Thymus (tissue), 11 donors: ENCODE measurements at regions not wholly inside any gene's neighbourhood (a gene's known extent, or its start where the extent isn't known, plus 50 kb on each side); places are given as distances from the start of the nearest gene placed in this dataset.
"Not testable (repeated sequence)": the region's sequence is repeated elsewhere in the genome, so short reads cannot be mapped to it uniquely, and the experiment has no call there.

Experiments used
- DNase-seq, 9 donors: peaks; one replicate each; pipeline ENCODE4 v3.0.0-alpha.2; 2013; ENCODE audit warnings: low spot score in 9 of 9, low read depth in 6 of 9, missing footprints in 1 of 9
- H3K27ac ChIP-seq, 2 donors: one replicate each; pipeline ENCODE4 v1.5.1; 2013; ENCODE audit warnings: control low read depth in 1 of 2, low read depth in 1 of 2, low read length in 1 of 2, mild to moderate bottlenecking in 1 of 2, moderate library complexity in 1 of 2
- H3K27me3 ChIP-seq, 2 donors: one replicate each; pipeline ENCODE4 v1.5.1; 2013; ENCODE audit warnings: low read length in 1 of 2; ENCODE audit not compliant: control insufficient read depth in 2 of 2, insufficient read depth in 1 of 2
- H3K36me3 ChIP-seq, 2 donors: one replicate each; pipeline ENCODE4 v1.5.1; 2013; ENCODE audit warnings: low read length in 1 of 2, mild to moderate bottlenecking in 1 of 2, moderate library complexity in 1 of 2; ENCODE audit not compliant: control insufficient read depth in 2 of 2, insufficient read depth in 2 of 2
- H3K4me1 ChIP-seq, 2 donors: one replicate each; pipeline ENCODE4 v1.5.1; 2013; ENCODE audit warnings: low read length in 2 of 2; ENCODE audit not compliant: control insufficient read depth in 2 of 2, insufficient read depth in 2 of 2
- H3K4me3 ChIP-seq, 2 donors: one replicate each; pipeline ENCODE4 v1.5.1; 2013; ENCODE audit warnings: low read length in 2 of 2, control low read depth in 1 of 2, mild to moderate bottlenecking in 1 of 2
- H3K9me3 ChIP-seq, 2 donors: one replicate each; pipeline ENCODE4 v1.5.1; 2013; ENCODE audit warnings: low read length in 1 of 2, mild to moderate bottlenecking in 1 of 2; ENCODE audit not compliant: control insufficient read depth in 2 of 2, insufficient read depth in 1 of 2
- WGBS: extraction: QIAGEN DNeasy Blood & Tissue Kit; methylation state at CpG from one replicate; pipeline ENCODE4 v1.1.7; 2013; 5-methylcytosine and 5-hydroxymethylcytosine counted together
- donor health status: healthy.

DNA sequence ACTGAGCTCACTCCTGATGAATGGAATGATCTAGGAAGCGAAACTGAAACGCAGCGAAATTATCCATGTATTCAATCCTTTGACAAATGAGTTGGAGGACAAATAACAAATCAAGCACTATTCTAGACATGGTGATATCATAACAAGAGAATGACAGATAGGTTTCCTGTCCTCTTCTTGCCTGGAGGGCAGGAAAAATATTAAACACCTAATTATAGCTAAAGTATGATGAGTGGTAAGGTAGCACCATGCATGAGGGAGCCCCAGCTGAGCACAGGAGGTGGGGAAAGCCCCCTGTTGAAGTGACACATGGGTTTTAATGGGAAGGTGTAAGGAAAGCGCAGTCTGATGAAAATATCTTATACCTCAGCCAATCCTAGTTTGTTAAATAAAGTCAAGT is 225.2 kb downstream of the NPR3 start:
- Histone ChIP-seq H3K4me3 (no peak overlapping the region), H3K4me1 (no peaks in the 10 kb centered on the region), H3K27ac (no peak overlapping the region), H3K9me3 (no peaks in the 10 kb centered on the region), H3K36me3 (no peaks in the 10 kb centered on the region), H3K27me3 (no peaks in the 10 kb centered on the region)
- whole genome bisulfite sequencing: 98% methylated on average over 4 of the region's 4 CpGs
- no peak for DNase-seq

DNA sequence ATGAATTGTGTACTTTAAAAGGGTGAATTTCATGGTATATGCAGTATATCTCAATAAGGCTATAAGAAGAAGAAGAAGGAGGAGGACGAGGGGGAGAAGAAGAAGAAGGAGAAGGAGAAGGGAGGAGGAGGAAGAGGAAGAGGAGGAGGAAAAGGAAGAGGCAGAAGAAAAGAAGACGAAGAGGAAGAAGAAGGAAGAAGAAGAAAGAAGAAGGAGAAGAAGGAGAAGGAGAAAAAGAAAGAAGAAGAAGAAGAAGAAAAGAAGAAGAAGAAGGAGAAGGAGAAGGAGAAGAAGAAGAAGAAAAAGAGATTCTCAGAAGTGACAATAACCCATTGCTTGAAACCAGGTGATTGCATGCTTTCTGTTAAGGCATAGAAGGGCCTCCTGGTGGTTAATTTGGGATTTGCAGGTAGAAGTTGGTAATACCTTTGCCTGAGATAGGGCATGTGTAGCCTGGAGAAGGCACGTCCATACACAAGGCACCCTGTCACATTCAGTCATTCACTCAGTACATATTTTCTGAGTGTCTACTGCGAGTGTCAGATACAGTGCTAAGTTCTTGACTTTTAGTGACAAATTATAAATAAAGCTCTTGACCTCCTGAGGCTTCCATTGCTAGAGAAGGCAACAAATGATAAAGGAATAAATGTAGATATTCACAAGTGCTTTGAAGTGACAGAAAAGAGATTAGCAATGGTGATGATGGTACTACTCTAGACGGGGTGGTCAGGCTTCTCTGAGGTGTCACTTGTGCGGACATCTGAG is 231.3 kb downstream of the NPR3 start:
- H3K4me1 ChIP-seq: no peaks in the 10 kb centered on the region
- no peak overlapping the region for H3K4me3 ChIP-seq
- H3K9me3 ChIP-seq: no peaks in the 10 kb centered on the region
- no peaks in the 10 kb centered on the region for H3K36me3 ChIP-seq
- 91% methylated on average over 6 of the region's 6 CpGs for WGBS
- no peaks in the 10 kb centered on the region for H3K27me3 ChIP-seq
- H3K27ac ChIP-seq: no peak overlapping the region
- peak in 5 of 9 donors; percentile 7 to 36 (median 11) for DNase-seq

DNA sequence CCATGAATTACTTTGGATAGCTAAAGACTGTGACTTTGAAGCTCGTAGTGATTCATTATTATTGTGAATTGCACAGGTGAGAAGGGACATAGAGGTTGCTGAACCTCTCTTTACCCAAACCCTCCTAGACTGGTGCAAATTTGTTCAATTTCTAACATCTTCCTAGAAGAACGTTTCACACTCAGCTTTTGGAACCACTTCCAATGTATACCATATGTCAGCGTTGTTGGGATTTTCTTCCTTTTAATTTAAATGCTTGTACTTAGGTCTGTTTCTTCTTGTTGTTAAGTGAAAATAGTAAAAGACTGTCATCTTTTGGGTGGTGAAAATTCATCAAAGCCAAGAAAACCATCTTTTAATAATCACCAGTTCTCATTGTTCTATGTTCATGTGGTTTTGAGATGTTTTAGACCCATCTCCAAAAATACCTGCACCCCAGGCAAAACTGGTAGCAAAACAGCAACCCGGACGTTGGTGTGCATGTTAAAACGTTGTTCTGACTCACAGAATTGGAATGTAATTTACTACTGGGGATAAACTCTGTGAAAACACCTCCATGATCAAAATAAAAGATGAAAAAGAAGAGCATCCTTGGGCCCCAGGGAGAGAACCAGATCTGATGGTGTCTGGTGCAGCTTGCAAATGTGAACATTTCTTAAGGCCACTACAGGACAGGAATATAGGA is 238.3 kb downstream of the NPR3 start:
- Histone ChIP-seq H3K36me3 (no peaks in the 10 kb centered on the region), H3K27me3 (no peaks in the 10 kb centered on the region), H3K4me1 (no peaks in the 10 kb centered on the region), H3K9me3 (no peaks in the 10 kb centered on the region), H3K4me3 (no peak overlapping the region), H3K27ac (no peak overlapping the region)
- 90% methylated on average over 6 of the region's 6 CpGs for WGBS
- DNase-seq: no peak

DNA sequence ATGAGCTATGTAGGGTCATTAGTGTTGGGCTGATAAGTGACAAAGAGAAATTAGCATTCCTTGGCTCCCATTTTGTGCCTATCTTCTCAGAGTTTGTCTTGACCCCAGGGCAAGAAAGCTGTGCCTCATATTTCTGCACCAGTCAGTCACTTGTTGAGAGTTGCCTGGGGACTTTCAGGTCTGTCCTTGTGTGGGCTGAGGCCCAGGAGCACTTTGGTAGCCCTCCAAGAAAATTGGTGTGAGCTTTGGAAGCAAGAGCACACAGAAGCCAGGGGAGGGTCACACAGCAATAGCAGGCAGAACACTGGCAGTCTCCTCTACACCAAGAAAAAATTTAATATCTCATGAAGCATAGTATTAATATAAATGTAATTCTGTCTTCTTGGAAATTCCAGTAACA is 239.9 kb downstream of the NPR3 start:
- H3K4me3 ChIP-seq: no peak overlapping the region
- H3K4me1 ChIP-seq: no peaks in the 10 kb centered on the region
- H3K9me3 ChIP-seq: no peaks in the 10 kb centered on the region
- DNase-seq: no peak
- H3K27me3 ChIP-seq: no peaks in the 10 kb centered on the region
- no peak overlapping the region for H3K27ac ChIP-seq
- H3K36me3 ChIP-seq: no peaks in the 10 kb centered on the region

DNA sequence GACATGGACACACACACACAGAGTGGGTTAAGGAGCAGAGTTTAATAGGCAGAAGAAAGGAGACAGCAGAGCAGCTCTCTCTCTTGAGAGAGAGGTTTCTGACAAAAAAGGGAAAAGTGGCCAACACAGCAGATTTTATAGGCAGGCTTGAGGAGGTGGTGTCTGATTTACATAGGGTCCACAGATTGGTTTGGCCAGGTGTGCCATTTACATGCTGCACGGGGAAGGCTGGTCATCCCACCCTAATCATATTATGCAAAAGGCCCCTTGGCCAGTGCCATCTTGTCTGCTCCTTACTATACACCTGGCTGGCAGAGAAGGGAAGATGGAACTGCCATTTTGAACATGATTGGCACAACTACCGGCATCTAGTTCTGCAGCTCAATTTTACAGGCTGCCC is 240.8 kb downstream of the NPR3 start:
- Histone ChIP-seq H3K4me1 (no peaks in the 10 kb centered on the region), H3K27ac (no peak overlapping the region), H3K36me3 (no peaks in the 10 kb centered on the region), H3K27me3 (no peaks in the 10 kb centered on the region), H3K9me3 (no peaks in the 10 kb centered on the region), H3K4me3 (no peak overlapping the region)
- no peak for DNase-seq
- 95% methylated on average over 2 of the region's 2 CpGs for WGBS

DNA sequence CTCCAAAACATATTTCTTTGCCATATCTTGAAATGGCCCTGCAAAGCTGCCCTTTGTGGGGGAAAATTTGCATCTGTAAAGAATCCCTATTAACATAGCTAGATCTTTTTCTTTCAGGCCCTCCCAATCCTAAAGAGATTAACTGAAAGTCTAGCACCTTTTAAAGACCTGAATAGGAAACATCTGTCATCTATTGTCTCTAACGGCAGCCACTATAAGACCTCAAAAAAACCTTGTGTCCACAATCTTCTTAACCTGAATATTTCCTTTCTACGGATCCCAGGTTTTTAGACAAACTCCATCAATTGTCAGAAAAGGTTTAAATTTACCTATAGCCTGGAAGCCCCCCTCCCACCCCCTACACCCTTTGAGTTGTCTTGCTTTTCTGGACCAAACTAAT is 241.3 kb downstream of the NPR3 start:
- not testable (repeated sequence) for H3K27ac ChIP-seq, H3K9me3 ChIP-seq, H3K4me3 ChIP-seq, H3K27me3 ChIP-seq, H3K4me1 ChIP-seq, H3K36me3 ChIP-seq, DNase-seq
- 17% methylated on average over 2 of the region's 2 CpGs for WGBS

DNA sequence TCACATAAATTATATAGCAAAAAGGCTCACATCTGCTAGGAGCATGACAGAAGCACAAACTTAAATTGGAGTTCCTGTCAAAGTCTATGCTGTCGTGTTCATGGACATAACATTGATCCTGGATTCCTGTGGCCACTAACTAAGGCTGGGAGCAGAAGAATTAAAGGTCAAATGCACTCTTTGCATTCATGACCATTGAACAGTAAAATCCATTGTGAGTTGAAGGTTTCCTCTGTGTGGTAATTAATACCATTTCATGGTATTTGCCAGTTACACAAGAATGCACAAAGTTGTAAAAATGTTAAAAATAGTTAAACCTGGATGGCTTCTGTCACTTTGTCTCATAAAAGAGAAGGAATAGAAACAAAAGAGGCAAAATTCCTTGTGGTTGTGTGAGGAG is 242.6 kb downstream of the NPR3 start:
- no peak overlapping the region for H3K27ac ChIP-seq
- WGBS: 93% methylated on average over 1 of the region's 1 CpG
- no peaks in the 10 kb centered on the region for H3K4me1 ChIP-seq
- H3K9me3 ChIP-seq: no peaks in the 10 kb centered on the region
- no peak overlapping the region for H3K4me3 ChIP-seq
- no peaks in the 10 kb centered on the region for H3K27me3 ChIP-seq
- DNase-seq: no peak
- no peaks in the 10 kb centered on the region for H3K36me3 ChIP-seq

DNA sequence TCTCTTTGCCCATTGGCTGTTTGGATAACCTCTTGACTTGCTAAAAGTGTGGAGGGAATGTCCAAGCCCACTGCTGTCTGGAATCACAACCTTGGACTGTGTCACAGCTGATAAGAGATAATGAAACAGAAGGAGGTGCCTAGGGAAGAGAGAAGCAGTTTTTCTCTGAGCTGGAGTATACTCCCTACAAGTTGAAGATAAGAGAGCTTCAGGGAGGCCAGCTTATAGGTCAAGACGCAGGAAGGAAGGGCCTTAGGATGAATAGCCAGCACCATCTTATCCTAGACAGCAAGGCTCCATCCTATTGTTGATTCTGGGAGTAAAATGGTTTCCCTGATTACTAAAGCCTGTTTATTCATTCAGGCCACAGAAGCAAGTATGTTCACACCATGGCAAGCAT is 244.7 kb downstream of the NPR3 start:
- H3K9me3 ChIP-seq: no peaks in the 10 kb centered on the region
- H3K27me3 ChIP-seq: no peaks in the 10 kb centered on the region
- H3K36me3 ChIP-seq: no peaks in the 10 kb centered on the region
- H3K4me3 ChIP-seq: no peak overlapping the region
- no peaks in the 10 kb centered on the region for H3K4me1 ChIP-seq
- 90% methylated on average over 1 of the region's 1 CpG for WGBS
- no peak for DNase-seq
- no peak overlapping the region for H3K27ac ChIP-seq

DNA sequence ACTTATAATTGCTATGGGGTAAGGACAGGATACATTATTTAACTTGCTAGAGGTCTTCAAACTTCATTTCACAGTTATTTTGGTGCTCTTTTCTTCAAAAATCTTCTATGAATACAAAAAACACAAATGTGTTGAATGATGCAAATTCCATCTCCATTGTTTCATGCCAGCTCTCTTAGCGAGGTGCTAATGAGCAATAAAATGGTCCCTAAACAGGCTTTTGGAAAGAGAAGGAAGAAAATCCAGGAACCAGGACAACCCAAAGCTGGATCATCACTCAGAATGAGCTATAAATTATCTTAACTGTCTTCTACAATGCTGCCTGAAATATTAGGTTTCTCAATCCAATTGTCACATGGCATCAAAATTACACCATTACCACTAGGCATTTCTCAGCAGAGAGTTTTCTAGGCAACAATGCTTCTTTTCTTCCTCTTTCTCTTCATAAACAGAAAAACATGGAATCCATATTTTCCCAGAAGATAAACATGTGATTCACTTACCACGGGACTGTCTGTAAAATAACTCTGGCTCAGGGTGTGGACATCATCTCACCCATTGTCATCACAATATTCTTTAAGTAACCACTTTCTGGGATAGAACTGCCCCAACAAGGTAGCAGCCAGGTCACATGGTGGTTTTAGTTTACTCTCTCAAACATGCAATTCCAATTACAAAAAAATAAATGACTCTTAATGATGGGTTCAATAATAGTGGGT is 249.4 kb downstream of the NPR3 start:
- H3K9me3 ChIP-seq: no peaks in the 10 kb centered on the region
- no peak overlapping the region for H3K4me3 ChIP-seq
- no peak overlapping the region for H3K27ac ChIP-seq
- 94% methylated on average over 2 of the region's 2 CpGs for WGBS
- no peaks in the 10 kb centered on the region for H3K4me1 ChIP-seq
- H3K27me3 ChIP-seq: no peaks in the 10 kb centered on the region
- no peak for DNase-seq
- no peaks in the 10 kb centered on the region for H3K36me3 ChIP-seq
